ENCODE measurements at regions not wholly inside any gene's neighbourhood (a gene's known extent, or its start where the extent isn't known, plus 50 kb on each side); places are given as distances from the start of the nearest gene placed in this dataset.

GRCh38 chr17:15006421-15007128 is 258.6 kb downstream of the PMP22 start:
- H3K9me3 ChIP-seq (replicated peaks; ENCODE audit: control insufficient read depth, insufficient read depth, low read depth, low read length), result no peaks in the 10 kb centered on the region
- 4% methylated on average over 8 of the region's 11 CpGs for WGBS (ENCODE audit: insufficient coverage, low coverage, missing lambda C conversion rate)
- H3K9me1 ChIP-seq (ENCODE audit: control insufficient read depth, insufficient read depth, low read length), result no peaks in the 10 kb centered on the region
- H3K36me3 ChIP-seq (ENCODE audit: control insufficient read depth, insufficient read depth, low read length), result no peaks in the 10 kb centered on the region
- CTCF ChIA-PET (ENCODE audit: low intra/inter-chr PET ratio), result no interaction called here
- H3K4me3 ChIP-seq, result no peak overlapping the region
- H3K27ac ChIP-seq (ENCODE audit: extremely low read depth, low read depth, low read length), result no peak overlapping the region
- no peak for TF ChIP-seq ZKSCAN8 (CRISPR knock-in tag; IDR thresholded peaks at IDR 0.05)
- TF ChIP-seq MLLT1 (IDR thresholded peaks at IDR 0.05), result no peak
- no peak for TF ChIP-seq RERE (CRISPR knock-in tag; IDR thresholded peaks at IDR 0.05; ENCODE audit: borderline replicate concordance)
- no peak for TF ChIP-seq PHF8 (IDR thresholded peaks at IDR 0.05; ENCODE audit: borderline replicate concordance, low read length)
- no peak for TF ChIP-seq ZNF282 (CRISPR knock-in tag; IDR thresholded peaks at IDR 0.05)
- TF ChIP-seq, protein P1, sequence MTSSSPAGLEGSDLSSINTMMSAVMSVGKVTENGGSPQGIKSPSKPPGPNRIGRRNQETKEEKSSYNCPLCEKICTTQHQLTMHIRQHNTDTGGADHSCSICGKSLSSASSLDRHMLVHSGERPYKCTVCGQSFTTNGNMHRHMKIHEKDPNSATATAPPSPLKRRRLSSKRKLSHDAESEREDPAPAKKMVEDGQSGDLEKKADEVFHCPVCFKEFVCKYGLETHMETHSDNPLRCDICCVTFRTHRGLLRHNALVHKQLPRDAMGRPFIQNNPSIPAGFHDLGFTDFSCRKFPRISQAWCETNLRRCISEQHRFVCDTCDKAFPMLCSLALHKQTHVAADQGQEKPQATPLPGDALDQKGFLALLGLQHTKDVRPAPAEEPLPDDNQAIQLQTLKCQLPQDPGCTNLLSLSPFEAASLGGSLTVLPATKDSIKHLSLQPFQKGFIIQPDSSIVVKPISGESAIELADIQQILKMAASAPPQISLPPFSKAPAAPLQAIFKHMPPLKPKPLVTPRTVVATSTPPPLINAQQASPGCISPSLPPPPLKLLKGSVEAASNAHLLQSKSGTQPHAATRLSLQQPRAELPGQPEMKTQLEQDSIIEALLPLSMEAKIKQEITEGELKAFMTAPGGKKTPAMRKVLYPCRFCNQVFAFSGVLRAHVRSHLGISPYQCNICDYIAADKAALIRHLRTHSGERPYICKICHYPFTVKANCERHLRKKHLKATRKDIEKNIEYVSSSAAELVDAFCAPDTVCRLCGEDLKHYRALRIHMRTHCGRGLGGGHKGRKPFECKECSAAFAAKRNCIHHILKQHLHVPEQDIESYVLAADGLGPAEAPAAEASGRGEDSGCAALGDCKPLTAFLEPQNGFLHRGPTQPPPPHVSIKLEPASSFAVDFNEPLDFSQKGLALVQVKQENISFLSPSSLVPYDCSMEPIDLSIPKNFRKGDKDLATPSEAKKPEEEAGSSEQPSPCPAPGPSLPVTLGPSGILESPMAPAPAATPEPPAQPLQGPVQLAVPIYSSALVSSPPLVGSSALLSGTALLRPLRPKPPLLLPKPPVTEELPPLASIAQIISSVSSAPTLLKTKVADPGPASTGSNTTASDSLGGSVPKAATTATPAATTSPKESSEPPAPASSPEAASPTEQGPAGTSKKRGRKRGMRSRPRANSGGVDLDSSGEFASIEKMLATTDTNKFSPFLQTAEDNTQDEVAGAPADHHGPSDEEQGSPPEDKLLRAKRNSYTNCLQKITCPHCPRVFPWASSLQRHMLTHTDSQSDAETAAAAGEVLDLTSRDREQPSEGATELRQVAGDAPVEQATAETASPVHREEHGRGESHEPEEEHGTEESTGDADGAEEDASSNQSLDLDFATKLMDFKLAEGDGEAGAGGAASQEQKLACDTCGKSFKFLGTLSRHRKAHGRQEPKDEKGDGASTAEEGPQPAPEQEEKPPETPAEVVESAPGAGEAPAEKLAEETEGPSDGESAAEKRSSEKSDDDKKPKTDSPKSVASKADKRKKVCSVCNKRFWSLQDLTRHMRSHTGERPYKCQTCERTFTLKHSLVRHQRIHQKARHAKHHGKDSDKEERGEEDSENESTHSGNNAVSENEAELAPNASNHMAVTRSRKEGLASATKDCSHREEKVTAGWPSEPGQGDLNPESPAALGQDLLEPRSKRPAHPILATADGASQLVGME (CRISPR knock-in tag; IDR thresholded peaks at IDR 0.05), result no peak
- no peak overlapping the region for H3K9ac ChIP-seq (ENCODE audit: insufficient read depth in 1 of 2, low read depth in 2 of 2, low read length in 2 of 2)
- H4K20me1 ChIP-seq (replicated peaks; ENCODE audit: control insufficient read depth, insufficient read depth, low read length), result no peaks in the 10 kb centered on the region
- intact Hi-C loops (cut with micrococcal nuclease) (no loop called here), in situ Hi-C loops (cut with MboI) (no loop called here)
- no peak overlapping the region for H3K4me2 ChIP-seq (ENCODE audit: insufficient read depth, low read length)
- DNase-seq (ENCODE audit: extremely low read depth in 1 of 4, low spot score in 3 of 4) (no peak), FAIRE-seq (no peak), ATAC-seq (no peak)
- no peaks in the 10 kb centered on the region; a peak in 1 of 5 replicates for H3K27me3 ChIP-seq (ENCODE audit: control insufficient read depth in 2 of 2, insufficient read depth in 2 of 2, low read length in 2 of 2)
- no peaks in the 10 kb centered on the region for H3K79me2 ChIP-seq (ENCODE audit: control insufficient read depth, insufficient read depth, low read length)
- no peak overlapping the region for H2AFZ ChIP-seq (ENCODE audit: low read depth, low read length)
- no peaks in the 10 kb centered on the region for H3K4me1 ChIP-seq (replicated peaks in 1 of 2; ENCODE audit: control insufficient read depth in 2 of 2, insufficient read depth in 2 of 2, low read length in 2 of 2)
- BruUV-seq (replicated peaks), result no TSS peak
- POLR2A ChIA-PET, result no interaction called here
